ENCODE measurements at regions not wholly inside any gene's neighbourhood (a gene's known extent, or its start where the extent isn't known, plus 50 kb on each side); places are given as distances from the start of the nearest gene placed in this dataset.

- no peaks in the 10 kb centered on the region for H3F3A ChIP-seq (ENCODE audit: insufficient read depth)
- H3K9me3 ChIP-seq (ENCODE audit: insufficient read depth, low read length): no peaks in the 10 kb centered on the region
- H3K27ac ChIP-seq (ENCODE audit: low read depth, low read length): no peak overlapping the region
- H4K20me1 ChIP-seq (ENCODE audit: low read depth, low read length): no peaks in the 10 kb centered on the region
- no peaks in the 10 kb centered on the region for H3K9me2 ChIP-seq (replicated peaks; ENCODE audit: insufficient read depth, low read length)
- no peak overlapping the region for H3K4me2 ChIP-seq (ENCODE audit: low read depth, low read length, poor library complexity, severe bottlenecking)
- no peak overlapping the region for H2AFZ ChIP-seq (ENCODE audit: low read depth, low read length, severe bottlenecking)
- H3K9ac ChIP-seq (ENCODE audit: low read length): no peak overlapping the region
- H3K4me3 ChIP-seq (ENCODE audit: insufficient read depth, low read length, poor library complexity, severe bottlenecking): no peak overlapping the region
- no peaks in the 10 kb centered on the region for H3K79me2 ChIP-seq (ENCODE audit: insufficient read depth, low read length)
- TF ChIP-seq CTCF (IDR thresholded peaks at IDR 0.05; ENCODE audit: insufficient read depth, low read length, poor library complexity, severe bottlenecking) (no peak), EZH2phosphoT487 (conservative IDR thresholded peaks at IDR 0.05; ENCODE audit: low read length) (no peak)
- H3K27me3 ChIP-seq (ENCODE audit: low read length): no peaks in the 10 kb centered on the region
- H3K36me3 ChIP-seq (ENCODE audit: low read length): no peaks in the 10 kb centered on the region
Observed at GRCh38 chr12:68416350-68416749, 84.2 kb upstream of the MDM1 start.

DNA sequence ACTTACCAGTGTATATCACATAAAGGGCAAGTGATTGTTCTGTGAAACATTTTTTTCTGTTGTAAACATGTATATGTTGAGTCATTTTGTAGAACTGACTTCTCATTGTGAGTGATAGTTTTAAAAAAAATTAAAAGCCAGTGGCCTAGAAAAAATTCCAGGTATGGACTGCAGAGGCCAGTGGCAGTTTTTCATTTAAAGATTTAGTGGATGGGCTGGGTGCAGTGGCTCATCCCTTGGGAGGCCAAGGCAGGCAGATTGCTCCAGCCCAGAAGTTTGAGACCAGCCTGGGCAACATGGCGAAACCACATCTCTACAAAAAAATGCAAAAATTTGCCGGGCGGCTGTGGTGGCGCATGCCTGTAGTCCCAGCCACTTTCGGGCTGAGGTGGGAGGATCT lies 84.7 kb upstream of the MDM1 start:
- H3F3A ChIP-seq (ENCODE audit: insufficient read depth): no peaks in the 10 kb centered on the region
- H3K27me3 ChIP-seq (ENCODE audit: low read length): no peaks in the 10 kb centered on the region
- no peak for TF ChIP-seq CTCF (IDR thresholded peaks at IDR 0.05; ENCODE audit: insufficient read depth, low read length, poor library complexity, severe bottlenecking)
- TF ChIP-seq EZH2phosphoT487 (conservative IDR thresholded peaks at IDR 0.05; ENCODE audit: low read length): no peak

GRCh38 chr12:68418137-68418460 lies 85.9 kb upstream of the MDM1 start:
- no peaks in the 10 kb centered on the region for H3K9me2 ChIP-seq (replicated peaks; ENCODE audit: insufficient read depth, low read length)
- no peak overlapping the region for H3K4me3 ChIP-seq (ENCODE audit: insufficient read depth, low read length, poor library complexity, severe bottlenecking)
- H3K4me2 ChIP-seq (ENCODE audit: low read depth, low read length, poor library complexity, severe bottlenecking): no peak overlapping the region
- no peak overlapping the region for H3K27ac ChIP-seq (ENCODE audit: low read depth, low read length)
- H3K79me2 ChIP-seq (ENCODE audit: insufficient read depth, low read length): no peaks in the 10 kb centered on the region
- no peak overlapping the region for H2AFZ ChIP-seq (ENCODE audit: low read depth, low read length, severe bottlenecking)
- no peaks in the 10 kb centered on the region for H3F3A ChIP-seq (ENCODE audit: insufficient read depth)
- H4K20me1 ChIP-seq (ENCODE audit: low read depth, low read length): no peaks in the 10 kb centered on the region
- no peaks in the 10 kb centered on the region for H3K36me3 ChIP-seq (ENCODE audit: low read length)
- no peaks in the 10 kb centered on the region for H3K27me3 ChIP-seq (ENCODE audit: low read length)
- H3K9me3 ChIP-seq (ENCODE audit: insufficient read depth, low read length): no peaks in the 10 kb centered on the region
- TF ChIP-seq CTCF (IDR thresholded peaks at IDR 0.05; ENCODE audit: insufficient read depth, low read length, poor library complexity, severe bottlenecking) (no peak), EZH2phosphoT487 (conservative IDR thresholded peaks at IDR 0.05; ENCODE audit: low read length) (no peak)
- H3K9ac ChIP-seq (ENCODE audit: low read length): no peak overlapping the region

More for the DNA sequence above, 84.7 kb upstream of the MDM1 start:
- no peaks in the 10 kb centered on the region for H3K9me3 ChIP-seq (ENCODE audit: insufficient read depth, low read length)
- H3K9me2 ChIP-seq (replicated peaks; ENCODE audit: insufficient read depth, low read length): no peaks in the 10 kb centered on the region
- no peak overlapping the region for H3K27ac ChIP-seq (ENCODE audit: low read depth, low read length)
- H3K4me3 ChIP-seq (ENCODE audit: insufficient read depth, low read length, poor library complexity, severe bottlenecking): no peak overlapping the region
- H3K79me2 ChIP-seq (ENCODE audit: insufficient read depth, low read length): no peaks in the 10 kb centered on the region
- H2AFZ ChIP-seq (ENCODE audit: low read depth, low read length, severe bottlenecking): no peak overlapping the region
- H3K9ac ChIP-seq (ENCODE audit: low read length): no peak overlapping the region
- H3K4me2 ChIP-seq (ENCODE audit: low read depth, low read length, poor library complexity, severe bottlenecking): no peak overlapping the region
- no peaks in the 10 kb centered on the region for H4K20me1 ChIP-seq (ENCODE audit: low read depth, low read length)
- no peaks in the 10 kb centered on the region for H3K36me3 ChIP-seq (ENCODE audit: low read length)
